ENCODE measurements at regions not wholly inside any gene's neighbourhood (a gene's known extent, or its start where the extent isn't known, plus 50 kb on each side); places are given as distances from the start of the nearest gene placed in this dataset.

DNA sequence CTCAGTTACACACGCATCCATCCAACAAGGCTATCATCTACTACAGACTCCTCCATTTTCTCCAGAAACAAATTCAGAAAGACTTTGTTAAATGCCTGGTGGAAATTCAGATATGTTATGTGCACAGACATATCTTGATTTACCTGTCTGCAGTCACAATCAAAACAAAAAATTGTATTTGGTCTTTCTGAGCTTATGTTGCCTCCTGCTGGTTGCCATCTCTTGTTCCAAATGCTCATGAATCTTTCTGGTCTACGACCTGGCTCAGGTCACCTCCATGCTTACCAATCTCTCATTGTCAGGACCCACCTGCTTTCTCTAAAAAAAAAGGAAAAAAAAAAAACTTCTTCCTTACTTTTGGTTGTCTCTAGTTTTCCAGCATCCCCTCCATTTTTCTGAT is 169.2 kb upstream of the PLXNC1 start:
- TF ChIP-seq, protein P1, sequence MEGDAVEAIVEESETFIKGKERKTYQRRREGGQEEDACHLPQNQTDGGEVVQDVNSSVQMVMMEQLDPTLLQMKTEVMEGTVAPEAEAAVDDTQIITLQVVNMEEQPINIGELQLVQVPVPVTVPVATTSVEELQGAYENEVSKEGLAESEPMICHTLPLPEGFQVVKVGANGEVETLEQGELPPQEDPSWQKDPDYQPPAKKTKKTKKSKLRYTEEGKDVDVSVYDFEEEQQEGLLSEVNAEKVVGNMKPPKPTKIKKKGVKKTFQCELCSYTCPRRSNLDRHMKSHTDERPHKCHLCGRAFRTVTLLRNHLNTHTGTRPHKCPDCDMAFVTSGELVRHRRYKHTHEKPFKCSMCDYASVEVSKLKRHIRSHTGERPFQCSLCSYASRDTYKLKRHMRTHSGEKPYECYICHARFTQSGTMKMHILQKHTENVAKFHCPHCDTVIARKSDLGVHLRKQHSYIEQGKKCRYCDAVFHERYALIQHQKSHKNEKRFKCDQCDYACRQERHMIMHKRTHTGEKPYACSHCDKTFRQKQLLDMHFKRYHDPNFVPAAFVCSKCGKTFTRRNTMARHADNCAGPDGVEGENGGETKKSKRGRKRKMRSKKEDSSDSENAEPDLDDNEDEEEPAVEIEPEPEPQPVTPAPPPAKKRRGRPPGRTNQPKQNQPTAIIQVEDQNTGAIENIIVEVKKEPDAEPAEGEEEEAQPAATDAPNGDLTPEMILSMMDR (IDR thresholded peaks at IDR 0.05) = peak in 2 of 4 experiments; percentile 29 to 36
- no peak for TF ChIP-seq POLR2A (IDR thresholded peaks at IDR 0.05)
- no peak for TF ChIP-seq EP300 (IDR thresholded peaks at IDR 0.05)

Data from sigmoid colon (tissue), 4 donors.